DOHH2 (cell line): ENCODE measurements at regions not wholly inside any gene's neighbourhood (a gene's known extent, or its start where the extent isn't known, plus 50 kb on each side); places are given as distances from the start of the nearest gene placed in this dataset.

Source experiments
- H3F3A ChIP-seq: fragments of 200-600 bp; sonication (generic), shearing (Covaris generic); 2 replicates; pipeline ENCODE4 v1.6.0; 2016; ENCODE audit warnings: antibody characterized with exemption, mild to moderate bottlenecking; ENCODE audit not compliant: control insufficient read depth, insufficient read depth
- H3K27ac ChIP-seq: fragments of 200-600 bp; sonication (generic); 2 replicates; pipeline ENCODE4 v1.5.1; 2014; ENCODE audit warnings: low read depth, mild to moderate bottlenecking, low read length, moderate library complexity
- H3K27me3 ChIP-seq: fragments of 200-600 bp; sonication (generic); 2 replicates; pipeline ENCODE4 v1.6.1; 2014; ENCODE audit warnings: mild to moderate bottlenecking, low read length, mixed read lengths; ENCODE audit not compliant: control insufficient read depth
- H3K36me3 ChIP-seq: fragments of 200-600 bp; sonication (generic); 2 replicates; pipeline ENCODE4 v1.6.1; 2014; ENCODE audit warnings: mild to moderate bottlenecking, low read length, moderate library complexity, mixed read lengths; ENCODE audit not compliant: control insufficient read depth
- H3K4me1 ChIP-seq: fragments of 200-600 bp; sonication (generic); 2 replicates; pipeline ENCODE4 v1.6.1; 2014; ENCODE audit warnings: mild to moderate bottlenecking, low read length, mixed read lengths; ENCODE audit not compliant: control insufficient read depth
- H3K4me2 ChIP-seq: fragments of 200-600 bp; sonication (generic); 2 replicates; pipeline ENCODE4 v1.6.0; 2014; ENCODE audit warnings: mild to moderate bottlenecking, low read length, moderate library complexity
- H3K4me3 ChIP-seq: fragments of 200-600 bp; sonication (generic); 2 replicates; pipeline ENCODE4 v1.5.1; 2014; ENCODE audit warnings: mild to moderate bottlenecking, low read length, mixed read lengths
- H3K79me2 ChIP-seq: fragments of 200-600 bp; sonication (generic); 2 replicates; pipeline ENCODE4 v1.6.1; 2014; ENCODE audit warnings: mild to moderate bottlenecking, low read length, mixed read lengths; ENCODE audit not compliant: control insufficient read depth
- H3K9me2 ChIP-seq: fragments of 200-600 bp; sonication (generic); replicated peaks from 2 replicates; pipeline ENCODE4 v1.6.1; 2014; ENCODE audit warnings: mild to moderate bottlenecking, low read length, mixed read lengths; ENCODE audit not compliant: control insufficient read depth
- H3K9me3 ChIP-seq: fragments of 200-600 bp; sonication (generic); 2 replicates; pipeline ENCODE4 v1.6.1; 2014; ENCODE audit warnings: antibody characterized with exemption, low read length, mixed read lengths; ENCODE audit not compliant: control insufficient read depth, insufficient read depth
- H4K20me1 ChIP-seq: fragments of 200-600 bp; sonication (generic); 2 replicates; pipeline ENCODE4 v1.6.0; 2014; ENCODE audit warnings: low read depth, mild to moderate bottlenecking, antibody characterized with exemption, low read length, moderate library complexity; ENCODE audit not compliant: control insufficient read depth, insufficient read depth
- CTCF ChIP-seq: fragments of 200-600 bp; sonication (generic); IDR thresholded peaks from one replicate; pipeline ENCODE4 v1.5.1; 2014; ENCODE audit warnings: antibody characterized with exemption, mild to moderate bottlenecking, low read depth, low read length; ENCODE audit not compliant: poor library complexity, severe bottlenecking
- EZH2phosphoT487 ChIP-seq: fragments of 200-600 bp; sonication (generic); IDR thresholded peaks from 2 replicates; pipeline ENCODE4 v1.6.1; 2017; ENCODE audit warnings: borderline replicate concordance, mild to moderate bottlenecking, antibody characterized with exemption, low read length, moderate library complexity, mixed read lengths

GRCh38 chr7:106450716-106451115, 165.9 kb upstream of the NAMPT start:
- Histone ChIP-seq H4K20me1 (no peaks in the 10 kb centered on the region), H3F3A (no peaks in the 10 kb centered on the region), H3K79me2 (no peaks in the 10 kb centered on the region), H3K9me3 (peaks cover 11% of the 10 kb centered on the region), H3K27me3 (peaks cover 5% of the 10 kb centered on the region; the same call in 1 of the 2 replicates), H3K4me2 (no peak overlapping the region), H3K27ac (no peak overlapping the region), H3K4me1 (no peaks in the 10 kb centered on the region), H3K9me2 (no peaks in the 10 kb centered on the region), H3K4me3 (no peak overlapping the region), H3K36me3 (no peaks in the 10 kb centered on the region)
- TF ChIP-seq EZH2phosphoT487 = no peak
- TF ChIP-seq CTCF = no peak

GRCh38 chr7:106448992-106449859, 164.4 kb upstream of the NAMPT start:
- no peaks in the 10 kb centered on the region for H3K79me2 ChIP-seq
- H3K9me3 ChIP-seq = peaks cover 11% of the 10 kb centered on the region
- no peak overlapping the region for H3K27ac ChIP-seq
- H3K27me3 ChIP-seq = peaks cover 5% of the 10 kb centered on the region; the same call in 1 of the 2 replicates
- no peaks in the 10 kb centered on the region for H3K36me3 ChIP-seq
- H3K4me3 ChIP-seq = no peak overlapping the region
- no peaks in the 10 kb centered on the region for H3K4me1 ChIP-seq
- H3K4me2 ChIP-seq = no peak overlapping the region
- no peaks in the 10 kb centered on the region for H3F3A ChIP-seq
- no peaks in the 10 kb centered on the region for H4K20me1 ChIP-seq
- no peaks in the 10 kb centered on the region for H3K9me2 ChIP-seq
- TF ChIP-seq CTCF (no peak), EZH2phosphoT487 (no peak)

- Histone ChIP-seq H3K4me3 (no peak overlapping the region), H3K27ac (no peak overlapping the region), H3K4me2 (no peak overlapping the region), H4K20me1 (no peaks in the 10 kb centered on the region), H3K9me2 (no peaks in the 10 kb centered on the region), H3K36me3 (no peaks in the 10 kb centered on the region), H3K27me3 (peaks cover 5% of the 10 kb centered on the region), H3F3A (no peaks in the 10 kb centered on the region), H3K9me3 (peaks cover 11% of the 10 kb centered on the region), H3K4me1 (no peaks in the 10 kb centered on the region), H3K79me2 (no peaks in the 10 kb centered on the region)
- no peak for TF ChIP-seq EZH2phosphoT487
- no peak for TF ChIP-seq CTCF
Observed at GRCh38 chr7:106448346-106448991, 163.7 kb upstream of the NAMPT start.
